ENCODE measurements at regions not wholly inside any gene's neighbourhood (a gene's known extent, or its start where the extent isn't known, plus 50 kb on each side); places are given as distances from the start of the nearest gene placed in this dataset.

DNA sequence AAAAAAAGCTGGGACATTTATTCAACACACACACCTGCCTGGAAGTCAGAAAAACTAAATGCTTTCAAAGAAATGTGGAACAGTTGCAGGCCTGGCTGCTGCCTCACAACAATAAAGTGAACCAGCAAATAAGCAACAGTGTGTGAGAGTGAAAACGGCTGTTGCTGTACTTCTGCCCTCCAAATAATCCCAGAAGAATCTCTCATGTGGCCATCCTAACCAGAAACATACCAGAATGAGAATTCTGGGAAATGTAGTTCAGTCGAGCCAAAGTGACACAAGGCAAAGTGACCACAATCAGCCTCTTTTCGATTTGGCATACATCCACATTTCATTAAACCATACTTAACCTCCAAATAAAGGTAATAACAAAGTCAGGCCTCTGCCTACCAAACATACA lies 204.5 kb downstream of the SLC7A11 start:
- Histone ChIP-seq H3K9me3 (replicated peaks in 1 of 2; ENCODE audit: control insufficient read depth in 1 of 2, insufficient read depth in 1 of 2, low read length in 2 of 2) (no peaks in the 10 kb centered on the region), H3K36me3 (replicated peaks in 1 of 2; ENCODE audit: control insufficient read depth in 1 of 2, insufficient read depth in 2 of 2, low read length in 2 of 2) (no peaks in the 10 kb centered on the region), H3K4me2 (replicated peaks; ENCODE audit: extremely low read depth, low read length, poor library complexity, severe bottlenecking) (no peak overlapping the region), H3K27ac (ENCODE audit: low read depth in 1 of 2, low read length in 2 of 2) (no peak overlapping the region), H3K27me3 (ENCODE audit: control insufficient read depth in 2 of 2, insufficient read depth in 2 of 2, low read length in 2 of 2) (no peaks in the 10 kb centered on the region), H3K4me1 (ENCODE audit: control insufficient read depth in 1 of 2, insufficient read depth in 2 of 2, low read length in 2 of 2) (peaks cover 2 to 5% of the 10 kb centered on the region in 2 donors), H2AFZ (ENCODE audit: insufficient read depth, low read depth, low read length, poor library complexity, severe bottlenecking) (no peak overlapping the region), H3K9ac (ENCODE audit: insufficient read depth, low read length, poor library complexity, severe bottlenecking) (no peak overlapping the region), H3K4me3 (replicated peaks in 1 of 3; ENCODE audit: low read depth in 2 of 3, low read length in 3 of 3) (no peak overlapping the region), H3K79me2 (ENCODE audit: insufficient read depth, low read length) (no peaks in the 10 kb centered on the region), H4K20me1 (ENCODE audit: insufficient read depth, low read length) (no peaks in the 10 kb centered on the region)
- 78% methylated on average over 3 of the region's 3 CpGs for WGBS (ENCODE audit: insufficient coverage)
- Mint-ChIP-seq H3K4me1 (peaks cover 9% of the 10 kb centered on the region), H3K36me3 (no peaks in the 10 kb centered on the region), H3K9me3 (no peaks in the 10 kb centered on the region), H3K4me3 (no peak overlapping the region), H3K27me3 (ENCODE audit: low read depth in 3 of 3) (peaks cover 2 to 3% (median 2%) of the 10 kb centered on the region in 3 donors), H3K27ac (no peak overlapping the region)
- intact Hi-C loops (cut with micrococcal nuclease) = no loop called here
- TF ChIP-seq, protein P1, sequence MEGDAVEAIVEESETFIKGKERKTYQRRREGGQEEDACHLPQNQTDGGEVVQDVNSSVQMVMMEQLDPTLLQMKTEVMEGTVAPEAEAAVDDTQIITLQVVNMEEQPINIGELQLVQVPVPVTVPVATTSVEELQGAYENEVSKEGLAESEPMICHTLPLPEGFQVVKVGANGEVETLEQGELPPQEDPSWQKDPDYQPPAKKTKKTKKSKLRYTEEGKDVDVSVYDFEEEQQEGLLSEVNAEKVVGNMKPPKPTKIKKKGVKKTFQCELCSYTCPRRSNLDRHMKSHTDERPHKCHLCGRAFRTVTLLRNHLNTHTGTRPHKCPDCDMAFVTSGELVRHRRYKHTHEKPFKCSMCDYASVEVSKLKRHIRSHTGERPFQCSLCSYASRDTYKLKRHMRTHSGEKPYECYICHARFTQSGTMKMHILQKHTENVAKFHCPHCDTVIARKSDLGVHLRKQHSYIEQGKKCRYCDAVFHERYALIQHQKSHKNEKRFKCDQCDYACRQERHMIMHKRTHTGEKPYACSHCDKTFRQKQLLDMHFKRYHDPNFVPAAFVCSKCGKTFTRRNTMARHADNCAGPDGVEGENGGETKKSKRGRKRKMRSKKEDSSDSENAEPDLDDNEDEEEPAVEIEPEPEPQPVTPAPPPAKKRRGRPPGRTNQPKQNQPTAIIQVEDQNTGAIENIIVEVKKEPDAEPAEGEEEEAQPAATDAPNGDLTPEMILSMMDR (IDR thresholded peaks at IDR 0.05) = no peak
- no peak for DNase-seq

DNA sequence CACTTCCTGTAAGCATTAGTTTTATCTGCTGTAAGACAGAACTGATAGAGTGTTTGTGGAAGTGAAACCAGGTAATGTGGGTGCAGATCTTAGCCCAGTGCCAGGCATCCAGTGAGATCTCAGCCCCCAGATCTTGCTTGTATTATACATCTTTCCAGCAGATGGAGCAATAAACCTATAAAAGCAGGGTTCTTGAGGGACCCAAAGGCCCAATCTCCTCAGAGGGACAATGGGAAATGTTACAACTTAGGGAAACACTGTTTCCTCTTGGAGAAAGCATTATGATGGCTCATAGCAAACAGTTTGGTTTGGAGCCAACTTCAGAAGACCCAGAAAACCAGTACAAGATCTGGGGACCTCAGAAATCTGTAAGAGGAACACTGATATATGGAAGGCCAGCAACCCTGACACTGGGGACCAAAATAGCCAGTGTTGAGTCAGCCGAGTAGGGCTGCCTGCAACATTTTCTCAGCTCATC lies 206.3 kb downstream of the SLC7A11 start:
- no CpG with 5 or more reads among the region's 1 CpG for WGBS (ENCODE audit: insufficient coverage)
- Mint-ChIP-seq H3K36me3 (no peaks in the 10 kb centered on the region), H3K27ac (no peak overlapping the region), H3K4me1 (peaks cover 9% of the 10 kb centered on the region), H3K27me3 (ENCODE audit: low read depth in 3 of 3) (peaks cover 2 to 3% (median 2%) of the 10 kb centered on the region in 3 donors), H3K9me3 (no peaks in the 10 kb centered on the region), H3K4me3 (no peak overlapping the region)
- H3K27ac ChIP-seq (ENCODE audit: low read depth in 1 of 2, low read length in 2 of 2) = no peak overlapping the region
- H3K36me3 ChIP-seq (replicated peaks in 1 of 2; ENCODE audit: control insufficient read depth in 1 of 2, insufficient read depth in 2 of 2, low read length in 2 of 2) = no peaks in the 10 kb centered on the region
- intact Hi-C loops (cut with micrococcal nuclease) = no loop called here
- H3K4me2 ChIP-seq (replicated peaks; ENCODE audit: extremely low read depth, low read length, poor library complexity, severe bottlenecking) = no peak overlapping the region
- peaks cover 2 to 5% of the 10 kb centered on the region in 2 donors for H3K4me1 ChIP-seq (ENCODE audit: control insufficient read depth in 1 of 2, insufficient read depth in 2 of 2, low read length in 2 of 2)
- TF ChIP-seq, protein P1 (IDR thresholded peaks at IDR 0.05) = peak; percentile 44
- H3K79me2 ChIP-seq (ENCODE audit: insufficient read depth, low read length) = no peaks in the 10 kb centered on the region
- H3K9ac ChIP-seq (ENCODE audit: insufficient read depth, low read length, poor library complexity, severe bottlenecking) = no peak overlapping the region
- peak; percentile 12 to 47 (median 24) for DNase-seq
- H3K27me3 ChIP-seq (ENCODE audit: control insufficient read depth in 2 of 2, insufficient read depth in 2 of 2, low read length in 2 of 2) = peaks cover 0 to 2% of the 10 kb centered on the region in 2 donors
- no peak overlapping the region for H3K4me3 ChIP-seq (replicated peaks in 1 of 3; ENCODE audit: low read depth in 2 of 3, low read length in 3 of 3)
- H3K9me3 ChIP-seq (replicated peaks in 1 of 2; ENCODE audit: control insufficient read depth in 1 of 2, insufficient read depth in 1 of 2, low read length in 2 of 2) = no peaks in the 10 kb centered on the region
- no peak overlapping the region for H2AFZ ChIP-seq (ENCODE audit: insufficient read depth, low read depth, low read length, poor library complexity, severe bottlenecking)
- no peaks in the 10 kb centered on the region for H4K20me1 ChIP-seq (ENCODE audit: insufficient read depth, low read length)
